ENCODE measurements at regions not wholly inside any gene's neighbourhood (a gene's known extent, or its start where the extent isn't known, plus 50 kb on each side); places are given as distances from the start of the nearest gene placed in this dataset.
"Not testable (repeated sequence)": the region's sequence is repeated elsewhere in the genome, so short reads cannot be mapped to it uniquely, and the experiment has no call there.

DNA sequence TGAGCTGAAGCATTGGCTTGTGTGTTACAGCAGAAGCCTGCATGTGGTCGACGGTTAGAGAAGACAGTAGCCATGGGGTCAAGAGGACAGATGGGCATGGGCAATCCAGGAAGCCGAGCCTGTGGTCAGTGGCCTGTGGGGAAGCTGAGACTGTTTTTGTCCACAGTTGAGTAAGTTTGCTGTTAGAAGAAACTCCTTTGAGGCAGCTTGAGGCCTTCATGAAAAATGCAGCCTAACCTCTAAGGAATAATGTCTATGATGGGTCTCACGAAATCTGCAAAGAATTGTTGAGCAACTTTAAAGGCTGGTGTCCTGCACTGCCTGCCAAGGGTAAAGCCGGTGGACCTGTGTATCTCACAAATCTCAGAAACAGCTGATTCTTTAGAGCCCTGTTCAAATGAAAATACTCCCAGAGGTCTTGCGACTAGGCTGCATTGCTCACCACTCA lies 322.4 kb downstream of the SETD4 start:
- no peak for DNase-seq

DNA sequence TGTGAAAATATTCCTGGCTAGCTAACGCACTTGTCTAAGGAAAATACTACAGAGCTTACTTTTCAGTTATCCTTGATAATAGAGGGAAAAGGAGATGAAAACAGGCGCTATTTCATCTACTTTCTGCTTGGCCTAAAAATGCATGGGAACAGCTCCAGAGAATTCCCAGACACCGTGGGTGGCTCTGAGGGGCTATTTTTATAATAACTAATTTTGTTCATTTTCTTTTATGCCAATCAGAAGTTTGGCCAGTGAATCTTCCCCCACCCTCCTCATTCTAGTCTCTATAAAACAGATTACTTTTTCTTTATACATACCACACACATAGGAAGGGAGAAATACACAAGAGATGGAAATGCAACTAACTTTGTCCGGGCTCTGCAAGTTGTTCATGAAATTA lies 322.9 kb downstream of the SETD4 start:
- no peak for DNase-seq

DNA sequence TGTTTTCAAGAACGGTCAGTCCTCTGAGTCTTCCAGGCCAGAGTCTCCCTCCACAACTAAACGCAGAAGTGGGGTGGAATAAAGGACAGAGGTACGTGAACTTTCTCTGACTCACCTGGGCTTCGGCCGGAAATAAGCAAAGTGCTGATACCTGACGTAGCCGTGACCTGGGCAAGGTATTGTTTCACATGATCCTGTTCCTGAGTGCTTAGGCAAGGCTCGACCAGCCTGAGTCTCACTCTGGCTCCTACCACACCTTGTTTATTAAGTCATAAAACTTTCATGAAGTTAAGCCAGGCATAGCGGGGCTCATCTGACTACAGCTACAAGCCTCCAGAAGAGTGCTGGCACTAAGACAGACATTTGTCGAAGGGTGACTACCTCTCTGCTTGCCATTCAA lies 327.5 kb downstream of the SETD4 start:
- DNase-seq = no peak

DNA sequence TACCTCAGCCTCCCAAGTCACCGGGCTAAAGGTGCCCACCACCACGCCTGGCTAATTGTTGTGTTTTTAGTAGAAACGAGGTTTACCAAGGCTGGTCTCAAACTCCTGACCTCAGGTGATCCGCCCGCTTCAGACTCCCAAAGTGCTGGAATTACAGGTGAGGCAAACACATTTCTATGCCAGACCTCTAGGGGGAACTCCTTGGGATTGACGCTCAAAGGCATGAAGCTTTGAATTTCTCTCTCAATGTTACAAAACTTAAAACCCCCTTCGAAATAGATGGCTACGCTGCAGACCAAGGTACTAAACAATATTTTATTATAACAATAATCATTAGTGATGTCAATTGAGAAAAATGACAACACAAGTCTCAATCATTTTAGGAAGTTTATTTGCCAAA lies 330.0 kb downstream of the SETD4 start:
- DNase-seq = no peak

DNA sequence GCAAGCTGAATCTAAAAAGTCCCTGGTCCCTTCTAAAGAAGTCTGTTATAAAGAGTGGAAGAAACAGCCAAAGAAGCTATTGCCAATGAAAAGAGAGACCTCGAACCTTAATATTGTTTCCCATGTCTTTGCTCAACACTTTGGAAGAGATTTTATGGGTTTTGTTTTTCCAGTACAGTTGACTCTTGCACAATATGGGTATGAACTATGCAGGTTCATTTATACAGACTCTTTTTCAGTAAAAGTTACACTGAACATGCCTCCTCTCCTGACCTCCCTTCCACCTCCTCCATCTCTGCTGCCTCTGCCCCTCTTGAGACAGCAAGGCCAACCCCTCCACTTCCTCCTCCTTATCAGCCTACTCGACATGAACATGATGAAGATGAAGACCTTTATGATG lies 332.5 kb downstream of the SETD4 start:
- no peak for DNase-seq

DNA sequence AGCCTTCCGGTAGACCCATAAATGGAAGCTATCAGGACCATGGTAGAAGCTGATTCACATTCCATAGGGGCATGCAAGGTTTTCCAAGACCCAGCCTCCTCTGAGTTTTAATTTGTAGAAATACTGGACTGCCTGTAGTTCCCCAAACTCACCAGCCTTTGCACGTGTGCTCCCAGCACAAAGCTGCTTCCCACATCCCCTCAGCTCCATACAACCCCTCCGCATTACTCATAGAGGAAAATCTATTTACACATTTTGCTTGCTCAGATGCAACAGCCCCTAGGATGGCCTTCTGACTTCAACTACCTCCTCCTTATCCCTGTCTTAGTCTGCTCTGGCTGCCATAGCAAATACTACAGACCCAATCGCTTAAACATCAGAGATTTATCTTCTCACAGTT lies 336.2 kb downstream of the SETD4 start:
- DNase-seq = no peak

DNA sequence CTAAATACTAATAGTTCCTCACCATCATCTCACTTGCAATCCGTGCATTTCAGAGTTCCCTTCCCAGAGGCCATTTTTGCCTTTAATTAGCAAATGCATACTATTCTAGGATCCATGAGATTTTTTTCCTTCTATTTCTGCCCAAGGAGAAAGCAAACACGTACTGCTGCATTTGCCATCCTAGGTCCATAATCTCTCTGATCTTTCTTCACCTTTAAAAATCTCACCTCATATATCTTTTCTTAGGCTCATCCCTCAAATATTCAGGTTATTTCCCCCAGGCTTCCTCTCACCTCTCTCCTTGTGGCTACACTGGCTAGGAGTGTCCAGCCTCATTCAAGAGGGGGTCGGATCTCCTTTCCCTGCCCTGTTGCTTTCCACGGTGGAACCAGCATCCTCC lies 338.6 kb downstream of the SETD4 start:
- no peak for DNase-seq

DNA sequence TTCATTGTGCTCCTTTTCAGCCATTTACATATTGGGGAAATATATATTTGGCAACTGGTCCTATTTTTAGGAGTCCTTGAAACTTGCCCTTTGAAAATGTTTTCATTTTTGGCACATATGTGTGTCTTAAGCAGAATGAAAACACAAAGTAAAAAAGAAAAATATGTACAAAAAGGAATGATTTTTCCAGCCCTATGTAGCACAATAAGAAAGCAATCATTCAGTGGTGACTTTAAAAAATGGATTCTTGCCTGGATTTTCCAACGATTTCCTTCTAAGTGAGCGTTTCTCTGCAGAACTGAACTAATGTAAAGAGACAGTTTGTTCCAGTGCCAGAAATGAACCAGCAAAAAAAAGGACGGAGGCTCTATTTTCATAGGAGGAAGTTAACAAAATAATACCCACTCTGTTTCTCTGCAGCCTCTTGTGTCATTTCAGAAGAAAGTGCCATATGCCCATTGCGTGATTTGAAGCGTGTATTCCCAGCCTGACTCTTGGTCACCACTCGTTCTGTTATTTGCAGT lies 340.1 kb downstream of the SETD4 start:
- no peak for DNase-seq

DNA sequence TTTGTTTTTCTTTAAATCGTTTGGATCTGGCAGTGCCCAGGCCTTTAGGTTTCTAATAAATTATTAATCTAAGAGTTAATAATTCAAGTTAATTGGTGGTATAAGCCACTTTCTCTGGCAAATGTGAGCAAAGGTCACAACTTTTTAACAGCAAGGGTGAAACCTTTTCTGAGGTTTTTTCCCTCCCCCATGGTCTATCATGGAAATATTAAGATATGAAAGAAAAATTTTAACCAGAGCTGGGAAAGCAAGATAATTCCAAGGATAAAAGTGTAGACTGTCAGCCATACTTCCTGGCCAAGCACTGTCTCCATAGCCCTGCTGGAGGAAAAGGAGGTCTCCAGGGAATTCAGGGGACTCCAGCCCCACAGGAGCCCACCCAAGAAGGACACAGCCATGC lies 341.2 kb downstream of the SETD4 start:
- DNase-seq = no peak

DNA sequence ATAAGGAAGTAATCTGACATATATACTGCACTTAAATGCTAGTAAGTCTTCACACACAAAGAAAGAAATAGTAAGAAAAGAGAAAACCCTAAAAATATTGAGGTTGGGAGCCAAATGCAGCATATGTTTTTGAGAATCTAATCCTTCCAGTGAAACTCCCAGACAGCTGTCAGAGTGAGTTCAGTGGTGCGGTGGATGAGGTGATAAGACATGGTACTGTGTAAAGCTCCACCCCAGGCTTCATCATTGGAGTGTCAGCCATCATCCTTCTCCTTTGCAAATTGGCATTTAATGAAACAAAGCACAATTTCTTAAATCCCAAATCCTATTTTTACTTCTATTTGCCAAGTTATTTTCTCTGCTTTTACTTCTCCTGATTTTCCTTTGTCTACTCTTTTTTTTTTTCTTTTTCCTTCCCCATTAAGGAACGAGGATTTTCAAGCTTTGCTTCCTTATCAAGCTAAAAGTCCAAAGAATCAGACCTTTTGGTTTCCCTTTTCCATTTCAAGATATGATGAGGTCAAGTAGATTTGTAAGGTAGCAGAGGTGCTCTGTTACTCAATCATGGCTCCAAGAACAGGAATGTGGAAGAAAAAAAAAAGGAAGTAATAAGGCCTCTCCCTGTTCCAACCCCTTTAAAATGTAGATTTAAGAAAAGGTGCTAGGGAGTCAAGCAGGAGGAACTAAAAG lies 343.3 kb downstream of the SETD4 start:
- DNase-seq = no peak

DNA sequence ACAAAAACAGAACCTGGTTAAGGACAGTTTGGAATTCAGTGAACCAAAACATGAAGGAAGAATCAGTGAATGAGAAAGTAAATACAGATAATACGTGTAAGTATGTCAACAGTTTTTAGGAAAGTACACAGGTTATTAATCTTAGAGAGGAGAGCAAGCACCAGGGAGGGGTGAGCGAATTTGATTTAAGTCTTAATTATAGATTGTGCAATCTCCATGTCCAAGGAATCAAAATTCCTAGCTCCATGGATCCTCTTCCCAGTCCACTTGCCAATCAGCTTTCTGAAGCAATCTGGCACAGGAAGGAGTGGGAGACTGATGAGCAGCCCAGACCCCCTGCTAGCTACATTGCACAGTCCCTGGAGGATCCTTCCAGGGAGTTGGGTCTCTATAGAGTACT lies 346.4 kb downstream of the SETD4 start:
- no peak for DNase-seq

DNA sequence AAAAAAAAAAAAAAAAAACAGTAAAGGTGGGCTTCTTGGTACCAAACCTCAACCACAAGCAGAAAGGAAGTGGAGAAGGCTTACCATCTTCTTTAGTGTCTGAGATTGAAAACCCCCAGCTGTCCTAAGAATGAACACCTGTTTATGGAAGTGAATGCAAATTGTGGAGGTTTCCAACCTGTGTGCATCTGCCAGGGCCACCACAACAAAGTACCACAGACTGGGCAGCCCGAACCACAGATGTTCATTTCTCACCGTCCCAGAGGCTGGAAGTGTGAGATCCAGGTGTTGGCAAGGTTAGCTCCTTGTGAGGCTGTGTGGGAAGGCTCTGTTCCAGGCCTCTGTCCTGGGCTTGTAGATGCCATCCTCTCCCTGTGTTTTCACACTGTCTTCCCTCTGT lies 348.7 kb downstream of the SETD4 start:
- no peak for DNase-seq

DNA sequence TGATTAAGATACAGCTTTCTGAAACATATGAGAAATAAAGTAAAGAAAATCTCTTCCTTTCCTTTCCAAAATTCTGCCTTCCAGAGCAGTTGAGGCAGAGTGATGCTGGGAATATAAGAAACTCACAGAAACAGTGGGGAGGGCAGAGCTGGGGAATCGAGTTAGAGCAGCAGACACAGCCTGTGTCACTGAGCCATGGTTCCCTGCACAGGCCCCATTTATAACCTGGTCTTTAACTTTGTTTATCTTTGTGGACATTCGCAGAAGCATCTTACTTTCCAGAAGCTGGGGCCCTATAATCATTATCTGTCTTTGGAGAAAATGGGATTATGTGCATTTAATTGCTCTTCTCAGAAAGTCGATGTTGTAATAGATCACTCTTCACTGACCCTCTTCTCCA lies 349.1 kb downstream of the SETD4 start:
- no peak for DNase-seq

DNA sequence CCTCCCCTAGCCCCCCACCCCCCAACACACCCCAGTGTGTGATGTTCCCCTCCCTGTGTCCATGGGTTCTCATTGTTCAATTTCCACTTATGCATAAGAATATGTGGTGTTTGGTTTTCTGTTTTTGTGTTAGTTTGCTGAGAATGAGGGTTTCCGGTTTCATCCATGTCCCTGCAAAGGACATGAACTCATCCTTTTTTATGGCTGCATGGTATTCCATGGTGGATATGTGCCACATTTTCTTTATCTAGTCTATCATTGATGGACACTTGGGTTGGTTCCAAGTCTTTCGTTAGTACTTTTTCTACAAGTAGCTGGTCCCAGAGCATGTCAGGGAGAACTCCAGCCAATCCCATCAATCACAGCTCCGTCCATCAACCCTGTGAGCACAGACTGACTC lies 350.3 kb downstream of the SETD4 start:
- not testable (repeated sequence) for DNase-seq

DNA sequence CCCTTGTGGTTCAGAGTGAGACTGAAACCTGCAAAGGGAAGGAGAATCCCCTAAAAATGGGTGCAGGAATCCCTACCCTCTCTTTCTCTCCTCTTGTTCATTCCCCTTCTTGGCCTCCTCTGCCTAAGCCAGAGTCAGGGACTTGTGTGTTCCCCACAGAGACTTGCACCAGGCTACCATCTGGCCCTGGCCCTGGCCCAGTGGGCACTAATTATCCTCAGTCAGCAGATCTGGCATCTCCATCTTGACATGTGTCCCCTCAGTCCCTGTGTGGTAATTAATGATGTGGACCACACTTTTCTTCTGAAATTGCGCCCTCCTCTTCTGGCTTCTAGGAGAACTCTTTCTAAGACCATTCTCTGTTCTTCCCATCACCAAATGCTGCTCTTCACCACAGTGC lies 354.4 kb downstream of the SETD4 start:
- no peak for DNase-seq

DNA sequence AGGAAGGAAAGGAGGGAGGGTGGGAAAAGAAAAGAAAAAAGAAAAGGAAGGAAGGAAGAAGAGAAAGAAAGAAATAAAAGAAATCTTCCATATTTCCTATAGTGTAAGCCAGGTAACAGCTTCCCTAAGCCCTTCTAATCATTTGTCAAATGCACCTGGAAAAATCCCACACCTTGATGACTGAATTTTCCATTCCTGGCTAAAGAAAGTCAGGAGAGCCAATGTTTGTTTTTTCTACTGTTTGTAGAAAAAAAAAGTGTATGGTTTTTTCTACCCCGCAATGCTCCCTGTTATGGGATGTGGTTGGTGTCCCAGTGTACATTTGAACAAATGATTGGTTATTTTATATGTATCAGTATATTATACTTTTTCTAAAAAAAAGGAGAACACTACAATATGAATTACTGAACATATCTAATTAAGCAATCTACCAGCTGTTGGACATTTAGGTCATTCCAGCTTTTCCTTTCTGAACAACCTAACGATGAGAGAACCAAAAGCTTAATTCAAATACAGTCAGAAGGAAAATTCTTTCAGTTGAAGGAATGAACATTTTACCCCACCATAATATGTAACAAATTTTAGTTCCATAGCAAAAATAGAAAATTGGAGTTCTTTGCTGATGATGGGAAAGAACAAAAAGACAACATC lies 355.0 kb downstream of the SETD4 start:
- no peak for DNase-seq

DNA sequence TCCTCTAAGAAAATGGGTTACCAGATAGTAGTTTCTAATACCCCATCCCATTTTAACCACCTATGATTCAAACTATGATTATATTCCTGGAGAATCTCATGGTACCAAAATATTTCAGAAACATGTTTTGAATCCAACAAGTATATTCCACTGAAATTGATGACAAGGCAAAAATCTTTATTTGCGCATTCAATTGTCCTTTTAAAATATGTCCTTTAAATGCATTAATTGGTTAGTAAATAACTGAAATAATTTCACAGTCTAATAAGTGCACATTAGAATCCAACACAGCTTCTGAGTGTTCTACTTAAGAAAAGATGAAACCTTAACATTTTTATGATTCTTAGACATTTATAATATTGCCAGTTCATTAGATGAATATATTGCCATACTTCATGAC lies 356.6 kb downstream of the SETD4 start:
- no peak for DNase-seq

DNA sequence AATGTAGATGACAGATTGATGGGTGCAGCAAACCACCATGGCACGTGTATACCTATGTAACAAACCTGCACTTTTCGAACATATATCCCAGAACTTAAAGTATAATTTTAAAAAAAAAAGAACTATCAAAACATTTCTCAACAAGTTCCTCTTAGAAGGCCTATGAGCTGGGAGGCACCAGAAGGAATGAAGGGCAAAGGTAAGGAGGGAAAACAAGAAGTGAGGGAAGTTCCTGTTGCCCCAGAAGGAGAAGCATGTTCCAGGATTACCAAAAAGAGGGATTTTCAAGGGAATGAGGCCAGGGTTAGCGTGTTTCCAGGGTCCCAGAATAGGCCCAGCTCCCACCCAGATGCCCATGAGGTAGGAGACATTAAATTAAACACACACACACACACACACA lies 361.0 kb downstream of the SETD4 start:
- no peak for DNase-seq

DNA sequence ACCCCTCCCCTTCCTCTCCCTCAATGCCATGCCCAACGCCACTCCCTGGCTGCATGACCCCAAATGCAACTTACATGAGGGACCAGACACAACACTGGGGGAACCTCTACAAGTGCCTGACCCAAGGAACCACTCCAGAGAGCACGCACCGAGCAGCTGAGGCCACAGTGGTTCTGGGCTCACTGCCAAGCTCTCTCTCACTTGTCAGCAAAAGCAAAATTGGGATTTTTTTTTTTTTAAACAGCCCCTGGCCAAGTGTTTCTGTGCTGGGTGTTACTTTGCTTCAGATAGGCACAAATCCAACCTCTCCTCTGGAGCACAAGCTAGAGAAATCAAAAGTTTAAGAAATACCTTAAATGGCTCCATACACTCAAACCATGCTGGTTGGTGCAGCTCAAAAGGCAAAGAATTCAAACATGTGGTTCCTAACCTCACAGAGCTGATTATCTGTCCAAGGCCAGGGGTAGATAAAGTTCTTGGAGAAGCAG lies 363.0 kb downstream of the SETD4 start:
- DNase-seq = peak; percentile 96

DNA sequence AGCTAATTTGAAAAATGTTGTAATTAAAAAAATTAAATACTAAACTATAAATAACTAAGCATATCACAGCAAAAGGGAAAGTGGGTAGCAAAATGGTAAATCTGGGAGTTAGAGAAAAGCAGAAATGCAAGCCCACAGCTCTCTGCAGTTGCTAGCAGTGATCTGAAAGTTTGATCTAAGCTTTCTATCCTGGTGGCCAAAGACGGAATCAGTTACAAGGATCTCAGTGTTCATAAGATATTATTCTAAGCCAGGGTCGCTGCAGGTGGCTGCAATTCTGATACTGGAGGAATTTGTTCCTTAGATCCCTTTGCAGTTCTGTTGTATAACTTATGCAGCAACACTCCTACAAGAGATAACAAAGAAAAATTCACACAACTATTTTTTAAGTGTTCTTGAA lies 363.7 kb downstream of the SETD4 start:
- DNase-seq = peak; percentile 21

DNA sequence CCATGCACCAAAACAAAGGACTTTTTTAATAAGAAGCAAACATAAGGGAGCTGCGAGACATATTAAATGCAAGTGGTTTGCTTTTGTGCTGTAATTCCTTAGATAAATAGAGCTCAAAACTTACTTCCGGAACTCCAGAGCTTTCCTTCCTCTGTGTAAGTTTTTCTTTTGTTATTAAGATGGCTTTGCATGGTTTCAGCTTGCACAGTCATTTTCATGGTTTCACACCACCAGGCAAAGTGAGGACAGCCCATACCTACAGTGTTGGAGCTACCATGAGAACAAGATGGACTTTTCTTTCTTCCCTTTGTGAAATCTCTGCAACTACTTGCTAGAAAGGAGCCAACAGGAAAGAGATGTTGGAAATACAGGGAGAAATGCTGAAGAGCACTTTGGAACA lies 368.0 kb downstream of the SETD4 start:
- no peak for DNase-seq

DNA sequence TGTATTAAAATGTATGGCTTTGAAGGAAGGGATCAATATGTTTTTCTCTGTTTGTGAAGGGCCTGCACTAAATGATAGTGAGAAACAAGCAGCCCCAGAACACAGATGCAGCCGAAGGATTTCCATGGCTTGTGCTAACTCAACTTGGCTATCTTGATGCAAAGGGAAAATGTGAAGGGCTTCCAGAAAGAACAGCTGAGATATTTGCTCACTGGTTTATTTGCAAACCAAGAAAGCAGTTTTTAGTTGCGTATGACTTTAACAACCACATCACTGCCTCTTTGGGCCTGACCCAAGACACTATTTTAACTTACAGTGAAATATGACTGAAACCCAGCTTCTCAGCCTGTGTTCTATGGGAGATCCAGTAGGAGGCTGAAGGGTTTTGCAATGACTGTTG lies 369.9 kb downstream of the SETD4 start:
- no peak for DNase-seq

DNA sequence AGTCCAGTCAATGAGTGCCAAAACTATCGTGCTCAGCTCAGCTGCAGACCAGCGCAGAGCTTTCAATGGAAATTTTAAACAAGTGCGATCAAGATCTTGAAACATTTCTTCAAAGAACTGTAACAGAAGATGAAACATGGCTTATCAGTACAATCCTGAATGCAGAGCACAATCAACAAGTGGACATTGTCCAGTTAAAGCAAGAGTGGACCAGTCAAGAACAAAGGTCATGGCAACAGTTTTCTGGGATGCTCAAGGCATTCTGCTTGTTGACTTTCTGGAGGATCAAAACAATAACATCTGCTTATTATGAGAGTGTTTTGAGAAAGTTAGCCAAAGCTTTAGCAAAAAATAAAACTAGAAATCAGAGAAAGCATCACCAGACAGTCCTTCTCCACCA lies 374.2 kb downstream of the SETD4 start:
- DNase-seq = no peak

DNA sequence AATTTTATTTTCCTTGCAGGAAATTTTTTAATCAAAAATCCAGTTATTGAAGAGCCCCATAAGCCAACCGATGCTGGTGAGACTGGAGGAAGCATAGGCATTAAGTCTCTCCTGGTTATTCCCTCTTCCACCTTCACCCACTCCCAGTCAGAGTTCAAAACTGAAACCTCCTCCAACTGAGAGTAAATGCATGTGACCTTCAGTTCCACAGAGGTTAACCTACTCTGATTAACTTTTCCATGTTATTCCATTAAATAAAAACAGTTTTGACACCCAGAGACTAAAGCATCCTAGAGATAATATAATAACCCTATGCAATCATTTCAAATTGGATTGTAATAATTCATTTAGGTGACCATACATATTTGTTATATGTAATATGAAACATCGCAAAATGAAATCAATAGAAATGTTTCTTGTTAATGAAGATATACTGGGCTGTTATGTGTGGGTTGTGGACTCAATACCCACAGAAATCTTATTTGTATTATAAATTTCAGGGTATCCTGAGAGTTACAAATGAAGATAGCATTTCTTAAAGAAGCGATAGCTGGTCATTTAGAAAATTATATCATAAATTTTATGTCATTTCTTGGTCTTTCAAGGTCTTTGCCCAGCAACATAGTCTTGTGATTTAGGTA lies 376.5 kb downstream of the SETD4 start:
- no peak for DNase-seq

Data from NCI-H1092 treated with DMSO at 0.1 percent for 48 hours (cell line).